ENCODE measurements at regions not wholly inside any gene's neighbourhood (a gene's known extent, or its start where the extent isn't known, plus 50 kb on each side); places are given as distances from the start of the nearest gene placed in this dataset.
"Not testable (repeated sequence)": the region's sequence is repeated elsewhere in the genome, so short reads cannot be mapped to it uniquely, and the experiment has no call there.

DNA sequence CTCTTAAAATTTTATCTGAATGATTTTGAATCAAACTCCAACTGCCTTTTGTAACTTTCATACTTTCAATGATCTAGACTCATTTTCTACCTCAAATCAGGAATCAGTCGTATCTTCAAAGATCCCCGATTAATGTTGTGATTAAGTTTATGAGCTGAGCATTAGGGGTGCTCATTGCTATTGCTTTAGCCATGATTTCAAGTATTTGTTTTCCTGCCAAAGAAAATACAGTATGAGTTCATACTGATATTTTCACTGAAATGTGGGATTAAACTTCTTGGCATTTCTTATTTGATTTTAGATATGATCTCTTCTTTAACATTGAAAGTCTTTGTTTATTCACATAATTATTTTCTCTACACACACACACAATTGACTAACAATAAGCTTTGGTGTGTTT lies 785.6 kb downstream of the NTRK3 start:
- no peak for DNase-seq (ENCODE audit: low read depth)

- not testable (repeated sequence) for DNase-seq (ENCODE audit: low read depth)
Measured at GRCh38 chr15:87463956-87464355, 792.6 kb downstream of the NTRK3 start.

DNA sequence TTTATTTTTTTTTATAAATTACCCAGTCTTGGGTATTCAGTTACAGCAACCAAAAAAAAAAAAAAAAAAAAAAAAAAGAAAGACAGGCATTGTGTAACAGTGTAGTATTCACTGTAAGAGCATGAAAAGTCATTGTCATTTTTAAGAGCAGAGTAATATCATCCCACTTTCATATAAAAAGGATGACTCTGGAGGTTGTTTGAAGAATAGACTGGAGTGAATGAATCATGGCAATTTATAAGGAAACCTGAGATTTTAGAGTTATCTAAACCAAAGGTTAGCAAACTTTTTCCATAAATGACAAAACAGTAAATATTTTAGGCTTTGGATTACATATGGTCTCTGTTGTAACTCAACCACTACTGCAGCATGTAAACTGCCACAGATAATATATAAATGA lies 794.9 kb downstream of the NTRK3 start:
- no peak for DNase-seq (ENCODE audit: low read depth)

- no peak for DNase-seq (ENCODE audit: low read depth)
Measured at GRCh38 chr15:87454860-87455259, 801.7 kb downstream of the NTRK3 start.

- no peak for DNase-seq (ENCODE audit: low read depth)
Measured at GRCh38 chr15:87450314-87450713, 806.2 kb downstream of the NTRK3 start.

DNA sequence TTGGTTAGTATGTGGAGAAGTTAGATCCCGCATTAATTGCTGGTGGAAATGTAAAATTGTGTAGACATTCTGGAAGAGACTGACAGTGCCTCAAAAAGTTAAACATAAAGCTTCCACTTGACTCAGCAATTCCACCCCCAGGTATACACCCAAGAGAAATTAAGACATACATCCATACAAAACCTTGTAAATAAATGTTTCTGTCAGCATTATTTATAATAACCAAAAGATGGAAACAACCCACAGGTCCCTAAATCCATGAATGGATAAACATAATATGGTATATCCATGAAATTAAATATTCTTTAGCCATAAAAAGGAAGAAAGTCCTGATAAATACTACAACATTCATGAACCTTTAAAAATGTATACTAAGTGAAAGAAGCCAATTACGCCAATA lies 817.4 kb downstream of the NTRK3 start:
- DNase-seq (ENCODE audit: low read depth): no peak

GRCh38 chr15:87433871-87434270 lies 822.7 kb downstream of the NTRK3 start:
- DNase-seq (ENCODE audit: low read depth): no peak

GRCh38 chr15:87429754-87430153 lies 826.8 kb downstream of the NTRK3 start:
- no peak for DNase-seq (ENCODE audit: low read depth)

DNA sequence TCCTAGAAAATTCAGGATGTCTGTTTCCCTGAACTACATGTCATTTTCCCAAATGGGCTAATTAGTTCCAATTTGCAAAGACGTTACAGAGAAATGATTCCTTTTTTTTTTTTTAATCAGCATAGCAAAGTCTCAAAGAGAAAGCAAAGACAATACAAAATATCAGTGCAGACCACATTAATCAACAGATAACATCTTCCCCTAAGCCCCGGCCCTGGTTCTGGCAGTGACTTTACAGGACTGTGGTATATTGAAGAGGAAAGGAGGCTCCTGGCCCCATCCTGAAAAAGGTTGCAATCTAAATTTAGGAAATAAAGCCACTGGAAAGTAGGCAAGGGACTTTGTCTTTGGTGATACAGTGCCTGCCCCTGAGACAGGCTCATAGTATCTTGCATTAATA lies 836.5 kb downstream of the NTRK3 start:
- no peak for DNase-seq (ENCODE audit: low read depth)

GRCh38 chr15:87419344-87419743 lies 837.2 kb downstream of the NTRK3 start:
- DNase-seq (ENCODE audit: low read depth): no peak

DNA sequence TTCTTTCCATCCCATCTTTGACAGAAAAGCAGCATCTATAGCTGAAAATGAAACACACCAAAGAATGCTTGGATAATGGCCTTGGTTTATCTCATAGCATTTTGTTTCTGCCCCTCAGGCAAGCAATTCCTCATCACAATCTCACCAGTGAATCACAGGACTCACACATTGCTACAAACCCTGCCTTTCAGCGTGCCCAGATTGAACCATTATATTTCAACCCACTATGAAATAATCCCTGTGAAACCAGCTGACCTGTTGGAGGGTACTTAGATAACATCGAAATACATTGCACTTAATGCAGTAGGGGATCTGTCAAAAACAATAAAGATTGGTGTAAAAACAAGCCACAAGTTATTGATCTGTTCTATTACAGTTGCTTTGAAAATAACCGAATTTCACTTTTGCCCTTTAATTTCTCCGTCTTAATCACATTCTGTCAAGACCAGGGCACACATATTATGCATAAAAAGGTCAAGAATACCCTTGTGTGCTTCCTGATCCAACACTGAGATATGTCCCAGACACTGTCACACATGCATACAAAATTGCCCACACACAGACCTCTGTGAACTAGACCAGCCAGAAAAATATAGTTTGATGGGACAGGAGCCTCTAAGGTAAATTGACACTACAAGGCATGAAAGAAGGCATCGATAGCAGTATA lies 839.8 kb downstream of the NTRK3 start:
- DNase-seq (ENCODE audit: low read depth): no peak

- no peak for DNase-seq (ENCODE audit: low read depth)
Measured at GRCh38 chr15:87408902-87409301, 847.6 kb downstream of the NTRK3 start.

DNA sequence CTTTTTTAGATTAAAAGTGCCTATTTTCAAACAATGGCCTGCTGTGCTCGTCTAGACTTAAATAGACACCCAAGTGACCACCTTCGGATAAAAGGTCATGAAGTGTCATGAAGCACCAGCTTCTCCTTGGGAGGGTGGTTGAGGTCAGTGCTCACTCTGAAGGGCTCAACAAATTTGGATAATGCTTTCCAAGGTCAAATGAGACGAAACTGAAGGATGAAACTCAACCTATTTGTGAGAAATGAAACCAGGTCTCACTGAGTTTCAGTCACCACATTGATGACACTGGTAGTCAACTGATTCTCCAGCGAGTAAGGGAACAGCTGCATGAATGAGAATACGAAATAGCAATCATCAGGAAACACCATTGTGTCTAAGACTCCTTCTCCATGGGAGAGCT lies 852.6 kb downstream of the NTRK3 start:
- no peak for DNase-seq (ENCODE audit: low read depth)

- no peak for DNase-seq (ENCODE audit: low read depth)
Measured at GRCh38 chr15:87401973-87402372, 854.6 kb downstream of the NTRK3 start.

- DNase-seq (ENCODE audit: low read depth): no peak
Measured at GRCh38 chr15:87394676-87395075, 861.9 kb downstream of the NTRK3 start.

DNA sequence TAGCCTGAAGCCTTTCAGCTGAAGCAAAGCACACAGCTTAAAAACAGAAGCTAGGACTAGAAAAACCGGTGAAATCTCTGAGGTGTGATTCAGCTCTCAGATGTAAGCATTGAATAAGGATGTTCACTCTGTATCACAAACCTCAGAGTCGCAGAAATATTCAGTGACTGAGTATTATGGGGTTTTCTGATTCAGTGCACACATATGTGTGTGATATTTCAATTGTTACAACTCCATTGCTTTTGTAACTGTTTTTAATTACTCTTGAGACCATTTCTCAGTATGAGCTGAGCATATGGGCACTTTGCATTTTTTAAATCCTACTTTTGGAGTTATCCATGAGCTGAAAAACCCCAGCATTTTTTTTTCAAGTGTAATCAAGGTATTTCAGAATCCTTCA lies 868.8 kb downstream of the NTRK3 start:
- DNase-seq (ENCODE audit: low read depth): no peak

GRCh38 chr15:87374339-87374738 lies 882.2 kb downstream of the NTRK3 start:
- DNase-seq (ENCODE audit: low read depth): no peak

DNA sequence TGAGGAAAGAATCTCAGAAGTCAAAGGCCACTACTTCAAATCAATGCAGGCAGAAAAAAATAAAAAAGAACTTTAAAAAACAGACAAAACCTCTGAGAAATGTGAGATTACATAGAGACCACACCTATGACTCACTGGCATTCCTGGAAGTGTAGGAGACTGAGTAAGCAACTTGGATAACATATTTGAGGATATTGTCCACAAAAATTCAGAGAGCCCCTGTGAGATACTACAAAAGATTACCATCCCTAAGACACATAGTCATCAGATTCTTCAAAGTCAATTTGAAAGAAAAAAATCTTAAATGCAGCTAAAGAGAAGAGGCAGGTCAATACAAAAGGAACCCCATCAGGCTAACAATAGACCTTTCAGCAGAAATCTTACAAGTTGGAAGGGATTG lies 887.3 kb downstream of the NTRK3 start:
- DNase-seq (ENCODE audit: low read depth): no peak

- no peak for DNase-seq (ENCODE audit: low read depth)
Measured at GRCh38 chr15:87368511-87368910, 888.0 kb downstream of the NTRK3 start.

DNA sequence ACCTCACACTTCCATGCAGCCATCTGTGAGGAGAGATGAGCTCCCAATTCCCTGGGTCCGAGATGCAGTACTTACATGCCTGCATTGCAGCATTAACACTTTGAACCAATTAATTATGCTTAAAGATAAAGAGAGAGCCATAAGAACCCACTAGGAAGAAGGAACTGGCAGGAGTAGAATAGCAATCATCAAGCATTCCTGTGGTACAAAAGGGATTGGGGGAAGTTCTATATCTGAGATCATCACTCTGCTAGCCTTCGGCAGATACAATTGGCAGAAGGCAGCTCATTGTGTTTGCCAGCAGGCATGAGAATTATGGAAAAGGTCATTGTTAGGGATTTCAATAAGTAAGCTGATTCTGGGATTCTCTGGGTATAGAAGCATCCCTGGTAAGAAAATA lies 891.4 kb downstream of the NTRK3 start:
- DNase-seq (ENCODE audit: low read depth): no peak

DNA sequence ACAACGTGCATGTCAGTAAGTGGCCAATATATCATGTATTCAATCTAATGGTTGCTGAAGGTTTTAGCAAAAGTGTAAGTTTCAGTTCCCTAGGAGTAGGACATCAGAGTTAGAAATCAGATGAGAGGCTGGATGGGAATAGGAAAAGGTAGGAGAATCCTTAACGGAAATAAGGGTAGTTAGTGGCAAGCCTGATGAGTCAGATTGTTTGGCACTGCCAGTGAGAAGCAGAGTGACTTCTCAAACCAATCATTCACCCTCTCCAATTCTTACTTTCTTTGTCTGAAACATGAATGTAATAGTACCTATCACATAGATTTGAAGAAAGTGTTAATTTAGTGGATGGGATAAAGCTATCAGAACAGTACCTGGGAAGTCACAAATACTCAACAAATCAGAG lies 894.0 kb downstream of the NTRK3 start:
- DNase-seq (ENCODE audit: low read depth): no peak

DNA sequence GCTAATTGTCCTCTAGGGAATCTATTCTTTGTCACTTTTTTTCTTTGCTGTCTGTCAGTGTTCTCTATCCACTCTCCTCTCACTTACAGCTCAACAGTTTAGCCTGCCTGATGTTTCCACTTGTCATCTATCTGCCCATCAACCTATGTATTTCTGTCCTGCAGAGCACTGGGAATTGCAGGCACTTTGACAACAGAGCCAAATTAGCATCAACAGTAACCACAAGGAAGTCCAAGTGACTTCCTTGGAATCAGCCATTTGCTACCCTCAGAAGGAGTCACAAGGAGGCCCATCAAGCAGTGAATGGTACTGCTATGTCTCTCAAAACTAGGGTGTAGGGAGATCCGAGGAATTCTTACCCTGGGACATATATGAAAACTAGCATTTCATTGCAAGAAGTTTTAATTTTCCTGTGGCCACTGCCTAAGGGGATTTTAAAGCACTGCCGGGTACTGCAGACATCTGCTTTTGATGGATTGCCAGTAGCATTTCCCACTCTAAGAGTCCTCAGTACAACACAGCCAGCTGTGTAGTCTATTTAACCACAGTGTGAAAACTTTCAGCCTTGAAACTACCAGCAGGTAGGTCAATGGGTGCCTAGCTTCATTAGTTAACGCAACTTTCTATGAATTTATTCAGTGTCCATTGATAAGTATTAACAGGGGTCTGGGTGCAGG lies 898.8 kb downstream of the NTRK3 start:
- DNase-seq (ENCODE audit: low read depth): no peak

DNA sequence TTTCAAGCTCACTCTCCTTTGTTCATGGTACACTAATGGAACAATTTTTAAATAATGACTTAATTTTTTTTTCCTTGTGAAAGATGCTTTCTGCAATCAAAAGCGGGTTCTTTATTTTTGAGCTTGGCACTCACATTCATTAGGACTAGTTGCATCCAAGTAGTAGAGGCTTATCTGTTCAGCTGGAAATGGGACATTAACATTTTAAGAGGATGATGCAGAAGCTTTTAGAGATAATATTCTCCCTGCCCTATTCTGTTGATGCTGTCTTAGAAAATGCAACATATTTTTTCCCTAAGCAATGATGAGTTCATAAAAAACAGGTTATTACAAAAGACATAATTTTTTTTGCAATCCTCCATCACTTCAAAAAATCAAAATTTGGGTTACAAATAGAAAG lies 900.6 kb downstream of the NTRK3 start:
- no peak for DNase-seq (ENCODE audit: low read depth)

Measured in activated T-cell treated with anti-CD3 and anti-CD28 coated beads for 48 hours (primary cell).